Germinal center (tissue), 1 donor: ENCODE measurements at regions not wholly inside any gene's neighbourhood (a gene's known extent, or its start where the extent isn't known, plus 50 kb on each side); places are given as distances from the start of the nearest gene placed in this dataset.
A peak's percentile ranks its signal among the peaks of the same experiment; 100 is the strongest.
"Not testable (repeated sequence)": the region's sequence is repeated elsewhere in the genome, so short reads cannot be mapped to it uniquely, and the experiment has no call there.

Source experiments
- DNase-seq: peaks from one replicate; pipeline ENCODE4 v3.0.0; 2012; ENCODE audit warnings: mixed read lengths, low spot score

GRCh38 chr2:230593765-230594164 lies 118.9 kb upstream of the CAB39 start:
- no peak for DNase-seq

DNA sequence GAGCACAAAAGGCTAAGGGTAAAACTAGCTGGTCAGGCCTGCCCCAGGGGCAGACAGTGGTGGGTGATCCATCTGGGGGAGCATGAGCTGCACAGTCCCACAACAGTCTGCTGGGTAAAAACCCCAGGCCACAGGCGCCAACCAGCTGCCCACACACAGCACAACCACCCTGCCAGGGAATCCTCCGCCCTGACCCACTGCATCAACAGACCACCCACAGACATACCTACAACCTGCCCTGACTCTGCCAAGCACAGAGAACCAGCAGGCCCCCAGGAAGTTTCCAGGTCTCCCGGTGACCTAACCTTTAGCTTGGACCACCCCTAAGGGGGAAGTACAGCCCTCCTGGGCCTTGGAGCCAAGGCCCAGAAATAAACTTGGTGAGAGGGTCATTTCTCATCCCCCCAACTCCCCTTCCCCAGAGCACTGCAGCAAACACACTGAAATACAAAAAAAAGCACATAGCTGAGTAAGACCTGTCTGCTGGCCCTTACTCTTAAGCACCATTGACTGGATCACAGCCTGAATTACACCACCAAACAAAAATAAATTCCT lies 118.3 kb upstream of the CAB39 start:
- no peak for DNase-seq

- DNase-seq: no peak
Measured at GRCh38 chr2:230599853-230600252, 112.8 kb upstream of the CAB39 start.

GRCh38 chr2:230600285-230600684 lies 112.4 kb upstream of the CAB39 start:
- no peak for DNase-seq

DNA sequence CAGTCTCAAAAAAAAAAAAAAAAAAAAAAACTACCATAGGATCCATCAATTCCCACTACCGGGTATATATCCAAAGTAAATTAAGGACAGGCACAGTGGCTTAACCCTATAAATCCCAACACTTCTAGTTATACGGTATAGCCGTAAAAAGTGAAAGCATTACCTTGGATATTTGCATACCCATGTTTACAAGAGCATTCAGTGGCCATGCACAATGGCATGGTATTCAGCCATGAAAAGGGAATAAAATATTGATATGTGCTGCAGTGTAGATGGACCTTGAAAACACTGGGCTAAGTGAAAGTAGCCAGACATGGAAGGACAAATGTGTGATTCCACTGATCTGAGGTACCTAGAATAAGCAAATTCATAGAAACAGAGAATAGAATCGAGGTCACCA lies 111.8 kb upstream of the CAB39 start:
- DNase-seq: peak; percentile 25

- DNase-seq: peak; percentile 24
Measured at GRCh38 chr2:230601510-230601909, 111.1 kb upstream of the CAB39 start.

DNA sequence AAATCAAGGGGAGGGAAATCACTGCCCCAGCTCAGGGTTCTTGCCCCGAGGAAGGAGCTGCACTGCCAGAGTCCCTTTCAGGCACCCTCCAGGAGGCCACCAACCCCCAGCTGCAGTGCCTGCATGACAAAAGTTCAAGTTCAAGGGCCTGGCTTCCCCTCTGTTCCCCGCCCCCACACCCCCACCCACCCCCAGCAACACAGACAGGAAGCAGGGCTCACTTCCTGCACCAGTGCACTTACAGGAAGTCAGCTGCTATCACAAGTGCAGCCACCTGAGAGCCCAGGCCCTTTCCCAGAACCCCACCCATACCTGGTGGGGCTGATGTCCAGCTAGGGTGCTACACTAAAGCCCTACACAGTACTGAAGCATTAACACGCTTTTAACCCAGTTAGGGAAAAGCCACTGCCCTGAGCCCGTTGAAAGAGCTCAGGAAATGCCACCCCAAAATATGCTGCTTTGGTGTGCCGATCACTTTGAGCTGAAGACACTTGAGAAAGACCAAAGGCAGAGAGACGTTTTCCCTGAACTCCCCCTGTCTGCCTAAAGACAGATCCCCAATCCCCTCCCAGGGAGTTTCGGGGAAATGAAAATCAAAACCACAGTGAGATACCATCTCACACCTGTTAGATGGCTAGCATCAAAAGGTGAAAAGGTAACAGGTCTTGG lies 109.9 kb upstream of the CAB39 start:
- DNase-seq: peak; percentile 83

DNA sequence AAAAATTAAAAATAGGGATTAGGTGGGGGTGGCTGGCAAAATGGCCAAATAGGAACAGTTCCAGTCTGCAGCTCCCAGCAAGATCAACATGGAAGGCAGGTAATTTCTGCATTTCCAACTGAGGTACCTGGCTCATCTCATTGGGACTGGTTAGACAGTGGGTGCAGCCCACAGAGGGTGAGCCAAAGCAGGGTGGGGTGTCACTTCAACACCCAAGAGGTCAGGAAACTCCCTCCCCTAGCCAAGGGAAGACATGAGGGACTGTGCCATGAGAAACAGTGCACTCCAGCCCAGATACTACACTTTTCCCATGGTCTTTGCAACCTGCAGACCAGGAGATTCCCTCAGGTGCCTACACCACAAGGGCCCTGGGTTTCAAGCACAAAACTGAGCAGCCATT lies 109.3 kb upstream of the CAB39 start:
- DNase-seq: not testable (repeated sequence)

GRCh38 chr2:230604158-230604557 lies 108.5 kb upstream of the CAB39 start:
- not testable (repeated sequence) for DNase-seq

DNA sequence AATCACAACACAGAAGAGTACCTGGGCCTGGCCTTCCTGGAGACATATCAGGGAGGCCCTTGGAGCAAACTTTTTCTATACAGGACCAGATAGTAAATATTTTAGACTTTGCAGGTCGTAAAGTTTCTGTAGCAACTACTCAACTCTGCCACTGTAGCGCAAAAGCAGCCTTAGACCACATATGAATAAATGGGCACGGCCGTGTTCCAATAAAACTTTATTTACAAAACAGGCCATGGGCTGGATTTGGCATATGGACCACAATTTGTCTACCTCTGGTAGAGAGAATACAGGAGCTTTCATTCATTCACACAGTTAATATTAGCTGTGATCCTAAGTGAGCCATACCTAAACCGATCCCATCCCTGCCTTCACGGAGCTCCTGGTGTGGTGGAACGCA lies 98.6 kb upstream of the CAB39 start:
- DNase-seq: no peak

GRCh38 chr2:230614913-230615332 lies 97.7 kb upstream of the CAB39 start:
- DNase-seq: peak; percentile 75

DNA sequence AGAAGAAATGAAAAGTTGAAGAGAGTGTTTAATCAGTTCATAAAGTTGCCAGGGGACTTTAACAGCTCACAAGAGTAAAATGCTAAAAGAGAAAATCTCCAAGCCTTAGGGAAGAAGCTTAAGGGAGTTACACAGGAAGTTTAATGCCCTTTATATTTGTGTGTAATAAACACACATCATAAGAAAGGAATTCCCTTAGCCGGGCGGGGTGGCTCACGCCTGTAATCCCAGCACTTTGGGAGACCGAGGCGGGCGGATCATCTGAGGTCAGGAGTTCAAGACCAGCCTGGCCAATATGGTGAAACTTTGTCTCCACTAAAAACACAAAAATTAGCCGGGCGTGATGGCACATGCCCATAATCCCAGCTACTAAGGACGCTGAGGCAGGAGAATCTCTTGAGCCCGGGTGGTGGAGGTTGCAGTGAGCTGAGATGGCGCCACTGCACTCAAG lies 95.4 kb upstream of the CAB39 start:
- DNase-seq: not testable (repeated sequence)

DNA sequence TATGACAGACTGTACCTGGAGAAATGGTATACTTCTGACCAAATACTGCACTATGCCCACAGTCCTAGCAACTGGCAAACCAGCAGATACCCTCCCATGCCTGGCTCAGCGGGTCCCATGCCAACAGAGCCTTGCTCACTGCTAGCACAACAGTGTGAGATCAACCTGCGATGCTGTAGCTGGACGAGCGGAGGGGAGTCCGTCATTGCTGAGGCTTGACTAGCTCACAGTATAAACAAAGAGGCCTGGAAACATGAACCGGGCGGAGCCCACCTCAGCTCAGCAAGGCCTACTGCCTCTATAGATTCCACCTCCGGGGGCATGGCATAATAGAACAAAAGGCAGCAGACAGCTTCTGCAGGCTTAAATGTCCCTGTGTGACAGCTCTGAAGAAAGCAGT lies 93.2 kb upstream of the CAB39 start:
- DNase-seq: no peak

- not testable (repeated sequence) for DNase-seq
Measured at GRCh38 chr2:230625220-230625619, 87.4 kb upstream of the CAB39 start.

- DNase-seq: not testable (repeated sequence)
Measured at GRCh38 chr2:230627091-230627490, 85.6 kb upstream of the CAB39 start.

GRCh38 chr2:230627806-230628724 lies 84.6 kb upstream of the CAB39 start:
- no peak for DNase-seq

GRCh38 chr2:230631470-230631869 lies 81.2 kb upstream of the CAB39 start:
- no peak for DNase-seq

DNA sequence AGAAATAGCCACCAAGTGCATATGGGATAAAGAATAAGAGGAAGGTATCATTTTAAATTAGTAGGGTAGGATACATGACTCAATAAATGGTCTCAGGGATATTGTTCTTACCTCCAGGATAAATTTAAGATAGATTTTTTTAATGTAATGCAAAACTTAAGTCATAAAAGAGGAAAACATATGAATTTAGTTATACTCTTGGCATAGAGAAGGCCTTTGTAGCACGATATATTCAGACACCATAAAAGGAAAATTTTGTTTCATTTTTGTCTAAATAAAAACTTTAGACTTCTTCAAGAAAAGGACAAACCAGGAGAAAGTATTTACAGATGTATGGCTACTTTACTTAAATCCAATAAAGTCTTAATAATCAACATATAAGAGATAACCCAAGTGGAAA lies 78.5 kb upstream of the CAB39 start:
- no peak for DNase-seq

DNA sequence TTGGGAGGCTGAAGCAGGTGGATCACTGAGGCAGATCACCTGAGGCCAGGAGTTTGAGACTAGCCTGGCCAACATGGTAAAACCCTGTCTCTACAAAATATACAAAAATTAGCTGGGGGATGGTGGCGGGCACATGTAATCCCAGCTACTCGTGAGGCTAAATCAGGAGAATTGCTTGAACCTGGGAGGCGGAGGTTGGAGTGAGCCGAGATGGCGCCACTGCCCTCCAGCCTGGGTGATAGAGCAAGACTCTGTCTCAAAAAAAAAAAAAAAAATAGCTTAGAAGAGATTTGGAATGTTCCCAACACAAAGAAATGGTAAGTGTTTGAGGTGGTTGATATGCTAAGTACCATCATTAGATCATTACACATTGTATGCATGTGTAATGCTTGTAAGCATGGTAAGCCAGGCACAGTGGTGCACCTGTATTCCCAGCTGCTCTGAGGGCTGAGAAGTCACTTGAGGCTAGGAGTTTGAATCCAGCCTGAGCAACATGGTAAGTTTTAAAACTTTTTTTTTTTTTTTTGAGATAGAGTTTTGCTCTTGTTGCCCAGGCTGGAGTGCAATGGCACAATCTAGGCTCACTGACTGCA lies 77.8 kb upstream of the CAB39 start:
- not testable (repeated sequence) for DNase-seq

DNA sequence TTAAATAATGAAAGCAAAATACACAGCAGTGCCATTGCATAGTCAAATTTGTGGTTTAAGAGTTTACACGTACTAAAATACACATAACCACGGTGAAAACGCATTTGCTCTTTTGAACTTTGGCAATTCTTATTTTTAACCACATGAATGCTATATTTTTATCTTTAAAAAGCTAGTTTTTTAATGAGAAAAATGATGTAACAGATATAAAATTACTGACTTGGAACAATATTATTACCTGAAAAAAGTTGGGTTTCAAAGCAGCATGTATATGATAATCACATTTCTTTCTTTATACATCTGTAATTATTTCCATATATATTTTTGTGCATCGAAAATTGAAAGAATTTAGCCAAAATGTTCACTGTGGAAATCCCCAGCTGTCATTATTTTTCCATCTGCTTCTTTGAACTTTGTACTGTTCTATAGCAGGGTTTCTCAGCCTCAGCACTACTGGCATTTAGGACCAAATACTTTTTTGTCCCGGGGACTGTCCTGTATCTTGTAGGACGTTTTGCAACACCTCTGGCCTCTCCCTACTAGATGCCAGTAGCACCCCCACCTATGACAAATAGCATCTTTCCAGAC lies 75.9 kb upstream of the CAB39 start:
- peak; percentile 24 for DNase-seq

- DNase-seq: not testable (repeated sequence)
Measured at GRCh38 chr2:230637486-230637885, 75.2 kb upstream of the CAB39 start.

- DNase-seq: no peak
Measured at GRCh38 chr2:230640540-230641011, 72.1 kb upstream of the CAB39 start.
